ENCODE measurements at regions not wholly inside any gene's neighbourhood (a gene's known extent, or its start where the extent isn't known, plus 50 kb on each side); places are given as distances from the start of the nearest gene placed in this dataset.

- TF ChIP-seq CTCF (IDR thresholded peaks at IDR 0.05; ENCODE audit: low read depth, low read length), result peak; percentile 81
- H3K4me3 ChIP-seq (ENCODE audit: low read depth, low read length), result no peak overlapping the region
- DNase-seq (ENCODE audit: low read depth, low spot score), result peak; percentile 40
- in situ Hi-C loops (cut with HindIII; ENCODE audit: low sequenced_read_pairs), result no loop called here
These were observed 61.4 kb upstream of the PPP1R3C start for GRCh38 chr10:91694170-91694794.

DNA sequence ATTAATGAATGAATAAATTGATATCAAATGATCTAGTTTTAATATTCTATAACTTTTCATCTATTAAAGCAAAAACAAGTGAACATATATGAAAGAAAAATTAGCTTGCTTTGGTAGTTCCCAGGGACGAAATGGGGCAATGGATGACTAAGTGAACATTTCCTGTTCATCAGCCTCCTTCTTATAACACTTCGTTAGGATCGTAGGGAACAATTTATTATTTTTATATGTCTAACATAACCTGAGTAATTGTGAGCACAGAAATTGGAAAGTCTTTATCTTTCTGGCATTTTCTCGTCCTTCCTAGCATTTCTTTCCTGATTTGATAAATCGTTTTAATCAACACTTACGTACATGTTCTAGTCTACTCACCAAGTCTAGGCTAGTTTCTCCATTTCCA lies 59.1 kb upstream of the PPP1R3C start:
- no peak for TF ChIP-seq CTCF (IDR thresholded peaks at IDR 0.05; ENCODE audit: low read depth, low read length)
- no peak for DNase-seq (ENCODE audit: low read depth, low spot score)
- H3K4me3 ChIP-seq (ENCODE audit: low read depth, low read length), result no peak overlapping the region

DNA sequence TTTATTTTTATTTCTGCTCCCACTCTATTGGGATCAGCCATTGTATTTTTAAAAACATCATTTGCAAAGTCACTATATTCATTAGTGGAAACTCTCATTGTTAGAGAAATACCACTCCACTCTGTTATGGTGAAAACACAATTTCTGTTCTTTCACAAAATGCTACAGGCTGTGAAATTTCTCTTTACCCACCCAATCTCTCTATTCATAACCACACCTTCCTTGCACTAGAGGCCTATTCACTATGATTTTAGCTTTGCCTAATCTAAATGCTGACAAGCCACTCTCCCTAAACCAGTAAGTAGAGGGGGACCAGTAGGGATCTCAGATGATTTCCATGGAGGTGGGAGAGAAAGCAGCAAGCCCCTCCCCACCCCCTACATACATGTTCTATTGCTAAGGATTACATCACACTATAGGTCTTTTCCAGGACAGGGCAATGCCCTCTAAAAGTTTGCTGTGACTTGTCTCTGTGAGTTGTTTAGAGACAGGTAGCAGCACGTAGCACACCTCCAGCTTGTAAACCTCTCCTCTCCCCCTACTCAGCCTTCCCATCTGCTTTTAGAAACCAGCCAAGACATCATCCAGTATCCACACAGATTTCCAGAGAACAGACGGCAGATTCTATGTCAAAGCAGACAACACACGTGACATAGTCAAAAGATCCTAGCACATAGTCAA lies 58.3 kb upstream of the PPP1R3C start:
- no peak overlapping the region for H3K4me3 ChIP-seq (ENCODE audit: low read depth, low read length)
- in situ Hi-C loops (cut with HindIII; ENCODE audit: low sequenced_read_pairs), result no loop called here
- TF ChIP-seq CTCF (IDR thresholded peaks at IDR 0.05; ENCODE audit: low read depth, low read length), result no peak
- DNase-seq (ENCODE audit: low read depth, low spot score), result no peak

More for the DNA sequence above, 59.1 kb upstream of the PPP1R3C start:
- in situ Hi-C loops (cut with HindIII; ENCODE audit: low sequenced_read_pairs), result no loop called here

GRCh38 chr10:91690412-91690811 lies 57.5 kb upstream of the PPP1R3C start:
- no peak for TF ChIP-seq CTCF (IDR thresholded peaks at IDR 0.05; ENCODE audit: low read depth, low read length)
- H3K4me3 ChIP-seq (ENCODE audit: low read depth, low read length), result no peak overlapping the region
- DNase-seq (ENCODE audit: low read depth, low spot score), result no peak
- in situ Hi-C loops (cut with HindIII; ENCODE audit: low sequenced_read_pairs), result no loop called here

- TF ChIP-seq CTCF (IDR thresholded peaks at IDR 0.05; ENCODE audit: low read depth, low read length), result no peak
- in situ Hi-C loops (cut with HindIII; ENCODE audit: low sequenced_read_pairs), result no loop called here
- H3K4me3 ChIP-seq (ENCODE audit: low read depth, low read length), result no peak overlapping the region
- peak; percentile 52 for DNase-seq (ENCODE audit: low read depth, low spot score)
These were observed 56.9 kb upstream of the PPP1R3C start for GRCh38 chr10:91689731-91690168.

- in situ Hi-C loops (cut with HindIII; ENCODE audit: low sequenced_read_pairs), result no loop called here
- no peak for TF ChIP-seq CTCF (IDR thresholded peaks at IDR 0.05; ENCODE audit: low read depth, low read length)
- no peak for DNase-seq (ENCODE audit: low read depth, low spot score)
These were observed 52.0 kb upstream of the PPP1R3C start for GRCh38 chr10:91684841-91685240.

More at GRCh38 chr10:91684841-91685240, 52.0 kb upstream of the PPP1R3C start:
- H3K4me3 ChIP-seq (ENCODE audit: low read depth, low read length), result no peak overlapping the region

Data from astrocyte of the spinal cord (primary cell).